ENCODE measurements at regions not wholly inside any gene's neighbourhood (a gene's known extent, or its start where the extent isn't known, plus 50 kb on each side); places are given as distances from the start of the nearest gene placed in this dataset.

DNA sequence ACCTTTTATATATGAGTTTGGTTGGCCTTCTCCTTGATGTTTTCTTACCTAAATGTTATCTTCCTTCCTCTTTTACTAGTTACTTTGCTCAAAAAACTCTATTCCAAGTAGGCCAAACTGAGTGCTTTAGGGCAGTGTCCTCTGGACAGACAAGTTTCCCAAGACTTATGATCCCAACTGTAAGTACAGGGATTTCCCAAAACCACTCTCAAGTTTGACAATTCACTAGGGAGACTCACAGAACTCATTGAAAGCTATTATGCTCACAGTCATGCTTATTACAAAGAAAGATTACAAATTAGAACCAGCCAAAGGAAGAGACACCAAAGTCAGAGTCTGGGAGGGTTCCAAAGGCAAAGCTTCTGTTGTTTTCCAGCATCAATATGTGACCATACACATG is 534.2 kb upstream of the ALCAM start:
- Histone ChIP-seq H3K27ac (ENCODE audit: low read depth in 2 of 2, low read length in 2 of 2) (no peak overlapping the region), H3K4me1 (ENCODE audit: control insufficient read depth in 2 of 3, insufficient read depth in 2 of 3, low read depth in 1 of 3, low read length in 3 of 3) (no peaks in the 10 kb centered on the region), H3K36me3 (ENCODE audit: control insufficient read depth in 2 of 3, insufficient read depth in 3 of 3, low read length in 3 of 3) (no peaks in the 10 kb centered on the region), H3K9ac (ENCODE audit: low read length in 3 of 3) (no peak overlapping the region), H3K9me3 (ENCODE audit: control insufficient read depth in 2 of 3, insufficient read depth in 1 of 3, low read length in 3 of 3) (no peaks in the 10 kb centered on the region), H3K27me3 (ENCODE audit: control insufficient read depth, insufficient read depth, low read length) (no peaks in the 10 kb centered on the region), H3K4me3 (ENCODE audit: low read length in 3 of 3) (no peak overlapping the region)
- DNase-seq (no peak), FAIRE-seq (no peak)
- intact Hi-C loops (cut with DNase I), result no loop called here
- TF ChIP-seq, protein P1, sequence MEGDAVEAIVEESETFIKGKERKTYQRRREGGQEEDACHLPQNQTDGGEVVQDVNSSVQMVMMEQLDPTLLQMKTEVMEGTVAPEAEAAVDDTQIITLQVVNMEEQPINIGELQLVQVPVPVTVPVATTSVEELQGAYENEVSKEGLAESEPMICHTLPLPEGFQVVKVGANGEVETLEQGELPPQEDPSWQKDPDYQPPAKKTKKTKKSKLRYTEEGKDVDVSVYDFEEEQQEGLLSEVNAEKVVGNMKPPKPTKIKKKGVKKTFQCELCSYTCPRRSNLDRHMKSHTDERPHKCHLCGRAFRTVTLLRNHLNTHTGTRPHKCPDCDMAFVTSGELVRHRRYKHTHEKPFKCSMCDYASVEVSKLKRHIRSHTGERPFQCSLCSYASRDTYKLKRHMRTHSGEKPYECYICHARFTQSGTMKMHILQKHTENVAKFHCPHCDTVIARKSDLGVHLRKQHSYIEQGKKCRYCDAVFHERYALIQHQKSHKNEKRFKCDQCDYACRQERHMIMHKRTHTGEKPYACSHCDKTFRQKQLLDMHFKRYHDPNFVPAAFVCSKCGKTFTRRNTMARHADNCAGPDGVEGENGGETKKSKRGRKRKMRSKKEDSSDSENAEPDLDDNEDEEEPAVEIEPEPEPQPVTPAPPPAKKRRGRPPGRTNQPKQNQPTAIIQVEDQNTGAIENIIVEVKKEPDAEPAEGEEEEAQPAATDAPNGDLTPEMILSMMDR (IDR thresholded peaks at IDR 0.05; ENCODE audit: borderline replicate concordance, extremely low read depth, insufficient read depth), result no peak

DNA sequence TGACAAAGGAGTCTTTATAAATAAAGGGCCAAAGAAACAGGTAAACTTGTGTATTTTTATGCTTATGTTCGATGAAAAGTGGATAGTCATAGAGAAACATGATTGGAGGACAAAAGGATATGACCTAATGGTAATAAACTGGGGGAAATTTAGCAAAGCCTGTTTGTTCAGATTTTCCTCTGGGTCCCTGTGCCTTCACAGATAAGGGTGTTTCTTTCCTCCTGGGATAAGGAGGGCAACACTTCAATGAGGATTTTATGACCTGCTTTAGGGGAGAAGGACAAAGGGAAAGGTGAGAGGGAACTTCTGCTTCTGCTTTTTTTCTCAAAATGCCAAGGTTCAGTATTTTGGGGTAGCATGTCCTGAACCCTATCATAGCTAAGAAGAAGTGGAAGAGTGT is 531.3 kb upstream of the ALCAM start:
- intact Hi-C loops (cut with DNase I), result no loop called here
- Histone ChIP-seq H3K27me3 (ENCODE audit: control insufficient read depth, insufficient read depth, low read length) (no peaks in the 10 kb centered on the region), H3K36me3 (ENCODE audit: control insufficient read depth in 2 of 3, insufficient read depth in 3 of 3, low read length in 3 of 3) (no peaks in the 10 kb centered on the region), H3K4me1 (ENCODE audit: control insufficient read depth in 2 of 3, insufficient read depth in 2 of 3, low read depth in 1 of 3, low read length in 3 of 3) (no peaks in the 10 kb centered on the region), H3K9ac (ENCODE audit: low read length in 3 of 3) (no peak overlapping the region), H3K27ac (ENCODE audit: low read depth in 2 of 2, low read length in 2 of 2) (no peak overlapping the region), H3K9me3 (ENCODE audit: control insufficient read depth in 2 of 3, insufficient read depth in 1 of 3, low read length in 3 of 3) (no peaks in the 10 kb centered on the region), H3K4me3 (ENCODE audit: low read length in 3 of 3) (no peak overlapping the region)
- FAIRE-seq (no peak), DNase-seq (no peak)
- TF ChIP-seq, protein P1 (IDR thresholded peaks at IDR 0.05; ENCODE audit: borderline replicate concordance, extremely low read depth, insufficient read depth), result no peak

DNA sequence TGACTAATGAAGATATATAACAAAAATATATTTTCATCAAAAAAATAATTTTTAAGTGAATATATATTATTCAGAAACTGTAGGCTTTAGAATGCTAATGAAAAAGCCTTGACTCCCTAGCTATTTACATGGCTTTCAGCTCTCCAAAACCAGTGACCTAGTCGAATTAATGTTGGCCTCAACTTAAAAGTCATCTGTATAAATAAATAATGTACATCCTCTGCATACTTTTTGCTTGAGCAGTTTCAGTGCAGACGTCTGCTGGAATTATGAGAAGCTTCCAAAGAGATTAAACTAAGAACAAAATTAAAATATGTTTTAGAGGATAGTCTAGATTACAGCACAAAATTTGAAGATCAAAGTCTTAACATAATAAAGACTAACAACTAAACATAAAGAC is 520.4 kb upstream of the ALCAM start:
- H3K9ac ChIP-seq (ENCODE audit: low read length in 3 of 3), result no peak overlapping the region
- H3K4me1 ChIP-seq (ENCODE audit: control insufficient read depth in 2 of 3, insufficient read depth in 2 of 3, low read depth in 1 of 3, low read length in 3 of 3), result no peaks in the 10 kb centered on the region
- peaks cover 0 to 5% (median 0%) of the 10 kb centered on the region in 3 donors for H3K9me3 ChIP-seq (ENCODE audit: control insufficient read depth in 2 of 3, insufficient read depth in 1 of 3, low read length in 3 of 3)
- no peaks in the 10 kb centered on the region for H3K27me3 ChIP-seq (ENCODE audit: control insufficient read depth, insufficient read depth, low read length)
- no peaks in the 10 kb centered on the region for H3K36me3 ChIP-seq (ENCODE audit: control insufficient read depth in 2 of 3, insufficient read depth in 3 of 3, low read length in 3 of 3)
- FAIRE-seq, result no peak
- TF ChIP-seq, protein P1 (IDR thresholded peaks at IDR 0.05; ENCODE audit: borderline replicate concordance, extremely low read depth, insufficient read depth), result no peak
- DNase-seq, result peak in 1 of 5 donors; percentile 11
- intact Hi-C loops (cut with DNase I), result no loop called here
- no peak overlapping the region for H3K27ac ChIP-seq (ENCODE audit: low read depth in 2 of 2, low read length in 2 of 2)
- no peak overlapping the region for H3K4me3 ChIP-seq (ENCODE audit: low read length in 3 of 3)

GRCh38 chr3:104849070-104849469 is 517.6 kb upstream of the ALCAM start:
- intact Hi-C loops (cut with DNase I), result no loop called here
- Histone ChIP-seq H3K4me3 (ENCODE audit: low read length in 3 of 3) (no peak overlapping the region), H3K27me3 (ENCODE audit: control insufficient read depth, insufficient read depth, low read length) (no peaks in the 10 kb centered on the region), H3K36me3 (ENCODE audit: control insufficient read depth in 2 of 3, insufficient read depth in 3 of 3, low read length in 3 of 3) (no peaks in the 10 kb centered on the region), H3K9me3 (ENCODE audit: control insufficient read depth in 2 of 3, insufficient read depth in 1 of 3, low read length in 3 of 3) (peaks cover 0 to 5% (median 0%) of the 10 kb centered on the region in 3 donors), H3K4me1 (ENCODE audit: control insufficient read depth in 2 of 3, insufficient read depth in 2 of 3, low read depth in 1 of 3, low read length in 3 of 3) (no peaks in the 10 kb centered on the region), H3K27ac (ENCODE audit: low read depth in 2 of 2, low read length in 2 of 2) (no peak overlapping the region), H3K9ac (ENCODE audit: low read length in 3 of 3) (no peak overlapping the region)
- no peak for DNase-seq
- FAIRE-seq, result no peak
- TF ChIP-seq, protein P1 (IDR thresholded peaks at IDR 0.05; ENCODE audit: borderline replicate concordance, extremely low read depth, insufficient read depth), result no peak
